ENCODE measurements at regions not wholly inside any gene's neighbourhood (a gene's known extent, or its start where the extent isn't known, plus 50 kb on each side); places are given as distances from the start of the nearest gene placed in this dataset.

DNA sequence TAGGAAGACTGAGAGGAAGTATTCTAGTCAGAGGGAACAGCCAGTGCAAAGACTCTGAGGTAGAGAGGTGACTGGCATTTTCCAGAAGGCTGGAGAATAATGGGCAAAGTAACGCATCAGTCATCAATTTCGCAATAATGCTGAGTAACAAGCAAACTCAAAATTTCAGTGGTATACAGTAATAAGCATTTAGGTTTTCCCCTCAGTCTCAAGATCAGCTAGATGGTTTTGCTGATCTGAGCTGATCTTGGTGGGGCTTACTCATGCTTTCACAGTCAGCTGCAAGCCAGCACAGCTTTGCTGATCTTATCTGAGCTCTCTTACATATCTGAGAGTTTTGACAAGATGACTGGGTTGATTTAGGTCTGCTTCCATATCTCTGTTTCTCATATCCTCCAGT is 108.7 kb downstream of the TSEN15 start:
- TF ChIP-seq POLR2A (IDR thresholded peaks at IDR 0.05), result no peak
- TF ChIP-seq, protein P1, sequence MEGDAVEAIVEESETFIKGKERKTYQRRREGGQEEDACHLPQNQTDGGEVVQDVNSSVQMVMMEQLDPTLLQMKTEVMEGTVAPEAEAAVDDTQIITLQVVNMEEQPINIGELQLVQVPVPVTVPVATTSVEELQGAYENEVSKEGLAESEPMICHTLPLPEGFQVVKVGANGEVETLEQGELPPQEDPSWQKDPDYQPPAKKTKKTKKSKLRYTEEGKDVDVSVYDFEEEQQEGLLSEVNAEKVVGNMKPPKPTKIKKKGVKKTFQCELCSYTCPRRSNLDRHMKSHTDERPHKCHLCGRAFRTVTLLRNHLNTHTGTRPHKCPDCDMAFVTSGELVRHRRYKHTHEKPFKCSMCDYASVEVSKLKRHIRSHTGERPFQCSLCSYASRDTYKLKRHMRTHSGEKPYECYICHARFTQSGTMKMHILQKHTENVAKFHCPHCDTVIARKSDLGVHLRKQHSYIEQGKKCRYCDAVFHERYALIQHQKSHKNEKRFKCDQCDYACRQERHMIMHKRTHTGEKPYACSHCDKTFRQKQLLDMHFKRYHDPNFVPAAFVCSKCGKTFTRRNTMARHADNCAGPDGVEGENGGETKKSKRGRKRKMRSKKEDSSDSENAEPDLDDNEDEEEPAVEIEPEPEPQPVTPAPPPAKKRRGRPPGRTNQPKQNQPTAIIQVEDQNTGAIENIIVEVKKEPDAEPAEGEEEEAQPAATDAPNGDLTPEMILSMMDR (IDR thresholded peaks at IDR 0.05), result no peak

All from vagina (tissue), 2 donors.